K562 (cell line): ENCODE measurements at regions not wholly inside any gene's neighbourhood (a gene's known extent, or its start where the extent isn't known, plus 50 kb on each side); places are given as distances from the start of the nearest gene placed in this dataset.

Experiments used
- ATAC-seq: fragments of 200-7000 bp; cut with Tn5 transposase; 3 replicates; pipeline ENCODE4 v1.9.1; 2020; ENCODE audit warnings: moderate library complexity
- BruUV-seq: library from RNA; stranded (reverse); fragments of 400-500 nt; replicated peaks from 2 replicates; lab custom pipeline; 2021; lab: Mats Ljungman, UMichigan
- CTCF ChIA-PET: fragments of 300-600 bp; formaldehyde crosslinking; extraction: SDS; loops from one replicate; lab custom pipeline; 2021; ENCODE audit warnings: low intra/inter-chr PET ratio; lab: Yijun Ruan, JAX
- POLR2A ChIA-PET: fragments of 300-600, 350-650 bp; sonication (Branson Sonifier 250); formaldehyde crosslinking; extraction: SDS; loops from one replicate; lab custom pipeline; 2021; ENCODE audit warnings: antibody characterized with exemption, inconsistent platforms; lab: Yijun Ruan, JAX
- DNase-seq, 4 experiments: peaks; one replicate each; pipeline versions ENCODE4 v3.0.0 to v3.0.0-alpha.2; 2011 to 2018; ENCODE audit warnings: low spot score in 3 of 4, mixed read lengths in 3 of 4; ENCODE audit errors: extremely low read depth in 1 of 4
- FAIRE-seq: peaks from 2 replicates; lab custom pipeline; 2011; peaks lifted over from hg19 to GRCh38; lab: Jason Lieb, UNC
- H2AFZ ChIP-seq: 2 replicates; pipeline ENCODE4 v1.6.0; 2011; ENCODE audit warnings: low read depth, low read length, control low read depth, inconsistent platforms
- H3K27ac ChIP-seq: fragments of 200-600 bp; 3 replicates; pipeline ENCODE4 v1.8.0; 2011; ENCODE audit warnings: low read depth, mild to moderate bottlenecking, control low read depth, inconsistent platforms, low read length, moderate library complexity, mixed read lengths; ENCODE audit errors: extremely low read depth
- H3K27me3 ChIP-seq, 2 experiments: fragments of 300-600 bp in 1 of 2; 2 replicates in 1 of 2; 3 replicates in 1 of 2; pipeline versions ENCODE4 v1.6.0 to v1.8.0; 2011; ENCODE audit warnings: inconsistent platforms in 2 of 2, low read length in 2 of 2, mild to moderate bottlenecking in 1 of 2, mixed read lengths in 1 of 2, moderate library complexity in 1 of 2; ENCODE audit not compliant: control insufficient read depth in 2 of 2, insufficient read depth in 2 of 2
- H3K36me3 ChIP-seq: fragments of 300-600 bp; 3 replicates; pipeline ENCODE4 v1.8.0; 2011; ENCODE audit warnings: mild to moderate bottlenecking, low read length, inconsistent platforms; ENCODE audit not compliant: control insufficient read depth, insufficient read depth
- H3K4me1 ChIP-seq, 2 experiments: fragments of 200-600 bp in 1 of 2; replicated peaks in 1 of 2; 2 replicates in 1 of 2; 3 replicates in 1 of 2; pipeline versions ENCODE4 v1.5.1 to v1.8.0; 2011; ENCODE audit warnings: inconsistent platforms in 2 of 2, low read length in 2 of 2, mild to moderate bottlenecking in 1 of 2, mixed read lengths in 1 of 2, moderate library complexity in 1 of 2; ENCODE audit not compliant: control insufficient read depth in 2 of 2, insufficient read depth in 2 of 2
- H3K4me2 ChIP-seq: 2 replicates; pipeline ENCODE4 v1.6.1; 2011; ENCODE audit warnings: low read length, control low read depth, inconsistent platforms, mixed read lengths; ENCODE audit not compliant: insufficient read depth
- H3K4me3 ChIP-seq: fragments of 200-600 bp; sonication (generic), shearing (Covaris generic); 2 replicates; pipeline ENCODE4 v1.5.1; 2016; ENCODE audit warnings: control low read depth, inconsistent platforms
- H3K79me2 ChIP-seq: fragments of 200-600 bp; 3 replicates; pipeline ENCODE4 v1.8.0; 2011; ENCODE audit warnings: low read length, inconsistent platforms; ENCODE audit not compliant: control insufficient read depth, insufficient read depth
- H3K9ac ChIP-seq, 2 experiments: 2 replicates each; pipeline versions ENCODE4 v1.6.0 to v1.6.1; 2011; ENCODE audit warnings: low read depth in 2 of 2, low read length in 2 of 2, control low read depth in 1 of 2, inconsistent platforms in 1 of 2, mild to moderate bottlenecking in 1 of 2, mixed read lengths in 1 of 2; ENCODE audit not compliant: insufficient read depth in 1 of 2
- H3K9me1 ChIP-seq: one replicate; pipeline ENCODE4 v1.6.0; 2011; ENCODE audit warnings: inconsistent platforms, mild to moderate bottlenecking, low read length, moderate library complexity; ENCODE audit not compliant: control insufficient read depth, insufficient read depth
- H3K9me3 ChIP-seq: replicated peaks from 2 replicates; pipeline ENCODE4 v1.5.1; 2011; ENCODE audit warnings: low read depth, low read length, inconsistent platforms; ENCODE audit not compliant: control insufficient read depth, insufficient read depth
- H4K20me1 ChIP-seq: replicated peaks from 2 replicates; pipeline ENCODE4 v1.6.1; 2011; ENCODE audit warnings: low read length, inconsistent platforms, mixed read lengths; ENCODE audit not compliant: control insufficient read depth, insufficient read depth
- CEBPB ChIP-seq: fragments of 450-650 bp; IDR thresholded peaks from 2 replicates; pipeline ENCODE4 v1.6.1; 2016; ENCODE audit warnings: missing genetic modification characterization, missing compliant biosample characterization
- DMBX1 ChIP-seq: fragments of 250-450 bp; sonication (Bioruptor Pico); IDR thresholded peaks from 2 replicates; pipeline ENCODE4 v1.8.0; 2022; ENCODE audit warnings: inconsistent platforms, mild to moderate bottlenecking, moderate library complexity, borderline replicate concordance
- NRF1 ChIP-seq, 2 experiments: fragments of 450-650 bp; IDR thresholded peaks in 1 of 2; conservative IDR thresholded peaks in 1 of 2; 2 replicates each; pipeline ENCODE4 v1.6.1; 2014; ENCODE audit warnings: mild to moderate bottlenecking in 2 of 2
- RHOXF2B ChIP-seq: fragments of 250-450 bp; sonication (Bioruptor Pico); conservative IDR thresholded peaks from 2 replicates; pipeline ENCODE4 v1.5.1; 2021
- ZNF592 ChIP-seq: fragments of 450-650 bp; IDR thresholded peaks from 2 replicates; pipeline ENCODE4 v1.6.1; 2017; ENCODE audit warnings: antibody characterized with exemption, mild to moderate bottlenecking
- ZNF77 ChIP-seq: fragments of 250-450 bp; sonication (Bioruptor Pico); IDR thresholded peaks from 2 replicates; pipeline ENCODE4 v1.5.0; 2020
- WGBS: fragments of 100-300 bp; shearing (Covaris generic); methylation state at CpG from one replicate; pipeline ENCODE4 v1.1.6; 2016; ENCODE audit warnings: low coverage, mixed read lengths; ENCODE audit not compliant: insufficient coverage; ENCODE audit errors: missing lambda C conversion rate; 5-methylcytosine and 5-hydroxymethylcytosine counted together
- in situ Hi-C: fragments of 300-500 bp; cut with MboI; formaldehyde crosslinking; loops from 4 replicates; pipeline ENCODE4 v1.15.0; 2018; ENCODE audit warnings: inconsistent platforms, mixed read lengths
- intact Hi-C: fragments of 100-400 bp; cut with micrococcal nuclease; formaldehyde crosslinking; loops from 2 replicates; pipeline ENCODE4 v1.14.2; 2022
- TF ChIP-seq, protein P1 (sequence below), 2 experiments: fragments of 450-650 bp in 1 of 2; sonication (generic) in 1 of 2; formaldehyde crosslinking in 1 of 2; IDR thresholded peaks in 1 of 2; conservative IDR thresholded peaks in 1 of 2; 2 replicates each; pipeline versions ENCODE4 v1.6.1 to v1.8.1; 2016 to 2023; ENCODE audit warnings: mild to moderate bottlenecking in 2 of 2, moderate library complexity in 2 of 2, inconsistent platforms in 1 of 2, missing genetic modification reagents in 1 of 2
- TF ChIP-seq, protein P2 (sequence below): fragments of 250-450 bp; sonication (Bioruptor Pico); IDR thresholded peaks from 2 replicates; pipeline ENCODE4 v1.8.0; 2021; ENCODE audit warnings: mild to moderate bottlenecking, moderate library complexity

DNA sequence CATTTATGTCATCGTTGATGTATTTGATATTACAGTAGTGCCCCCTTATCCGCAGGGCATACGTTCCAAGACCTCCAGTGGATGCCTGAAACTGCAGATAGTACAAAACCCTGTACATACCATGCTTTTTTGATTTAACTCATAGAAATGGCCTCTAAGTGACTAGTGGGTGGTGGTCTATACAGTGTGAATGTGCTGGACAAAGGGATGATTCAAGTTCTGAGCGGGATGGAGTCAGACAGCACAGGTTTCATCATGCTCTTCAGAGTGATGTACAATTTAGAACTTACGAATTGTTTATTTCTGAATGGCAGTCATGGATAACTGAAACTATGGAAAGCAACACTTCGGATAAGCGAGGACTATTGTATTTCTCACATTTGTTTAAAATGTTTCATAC is 473.1 kb upstream of the FANCL start:
- Histone ChIP-seq H2AFZ (peak overlapping the region; percentile 60), H3K9me1 (no peaks in the 10 kb centered on the region), H3K4me2 (no peak overlapping the region), H3K27me3 (no peaks in the 10 kb centered on the region), H3K79me2 (no peaks in the 10 kb centered on the region), H3K9me3 (no peaks in the 10 kb centered on the region), H3K4me1 (peaks cover 3 to 32% of the 10 kb centered on the region in 2 experiments; a peak in 4 of 5 replicates), H3K4me3 (no peak overlapping the region), H3K9ac (no peak overlapping the region), H4K20me1 (no peaks in the 10 kb centered on the region), H3K36me3 (no peaks in the 10 kb centered on the region), H3K27ac (no peak overlapping the region)
- ChIA-PET POLR2A (no interaction called here), CTCF (no interaction called here)
- FAIRE-seq = no peak
- peak; percentile 4; the same call in 1 of the 3 replicates for ATAC-seq
- in situ Hi-C loops = no loop called here
- no peak for TF ChIP-seq NRF1 (conservative IDR thresholded peaks at IDR 0.05 in 1 of 2, IDR thresholded peaks at IDR 0.05 in 1 of 2)
- TF ChIP-seq, protein P1, sequence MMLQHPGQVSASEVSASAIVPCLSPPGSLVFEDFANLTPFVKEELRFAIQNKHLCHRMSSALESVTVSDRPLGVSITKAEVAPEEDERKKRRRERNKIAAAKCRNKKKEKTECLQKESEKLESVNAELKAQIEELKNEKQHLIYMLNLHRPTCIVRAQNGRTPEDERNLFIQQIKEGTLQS (IDR thresholded peaks at IDR 0.05) = peak; percentile 39; the same call in 1 of the 2 replicates
- TF ChIP-seq, protein P1 (CRISPR knock-in tag; conservative IDR thresholded peaks at IDR 0.05) = no peak
- BruUV-seq = no TSS peak
- 70% methylated on average over 7 of the region's 7 CpGs for WGBS
- no peak for DNase-seq
- intact Hi-C loops = no loop called here

DNA sequence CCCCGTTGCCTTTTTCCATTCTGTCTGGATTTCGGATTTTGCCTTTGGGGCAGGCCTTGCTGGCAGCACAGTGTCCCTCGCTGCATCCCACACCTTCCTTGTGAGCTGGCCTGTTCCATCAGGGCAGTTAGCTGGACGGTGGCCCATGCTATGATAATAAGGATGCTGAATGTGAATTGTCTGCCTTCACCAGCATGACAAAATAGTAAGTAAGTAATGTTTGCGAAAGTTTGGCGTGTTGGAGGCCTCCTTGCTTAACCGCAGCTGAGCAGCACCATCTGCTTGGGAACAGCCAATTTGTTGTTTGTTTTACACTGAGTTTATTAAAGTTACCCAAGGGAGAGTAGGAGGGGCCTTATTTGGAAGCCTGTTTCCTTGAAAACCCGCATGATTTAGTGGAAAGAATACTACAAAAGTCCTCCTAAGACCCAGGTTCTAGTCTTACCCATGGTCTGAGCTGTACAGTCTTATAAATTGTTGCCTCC is 469.7 kb upstream of the FANCL start:
- ChIA-PET POLR2A (interaction anchor here (1.1 kb wide), 2 partner anchors 12 to 21 kb away, joined by 3 to 4 read pairs; no protein-coding TSS in a partner anchor), CTCF (no interaction called here)
- Histone ChIP-seq H2AFZ (peak overlapping the region; percentile 90), H3K4me1 (peaks cover 3 to 36% of the 10 kb centered on the region in 2 experiments; a peak in 4 of 5 replicates), H3K9ac (peak overlapping the region; percentile 32 to 74; a peak in 2 of 4 replicates), H3K36me3 (no peaks in the 10 kb centered on the region), H3K27ac (peak overlapping the region; percentile 69), H4K20me1 (no peaks in the 10 kb centered on the region), H3K9me1 (no peaks in the 10 kb centered on the region), H3K79me2 (no peaks in the 10 kb centered on the region), H3K4me2 (peak overlapping the region; percentile 43), H3K9me3 (no peaks in the 10 kb centered on the region), H3K4me3 (no peak overlapping the region), H3K27me3 (no peaks in the 10 kb centered on the region)
- no TSS peak for BruUV-seq
- FAIRE-seq = peak; percentile 69
- 16% methylated on average over 8 of the region's 8 CpGs for WGBS
- DNase-seq = peak in 2 of 4 experiments; percentile 48 to 70
- intact Hi-C loops (loop anchor here (1.0 kb wide), 2 partner anchors 20 to 140 kb away; no protein-coding TSS in a partner anchor), in situ Hi-C loops (no loop called here)
- peak; percentile 64 for ATAC-seq
- no peak for TF ChIP-seq ZNF77
- TF ChIP-seq, protein P2, sequence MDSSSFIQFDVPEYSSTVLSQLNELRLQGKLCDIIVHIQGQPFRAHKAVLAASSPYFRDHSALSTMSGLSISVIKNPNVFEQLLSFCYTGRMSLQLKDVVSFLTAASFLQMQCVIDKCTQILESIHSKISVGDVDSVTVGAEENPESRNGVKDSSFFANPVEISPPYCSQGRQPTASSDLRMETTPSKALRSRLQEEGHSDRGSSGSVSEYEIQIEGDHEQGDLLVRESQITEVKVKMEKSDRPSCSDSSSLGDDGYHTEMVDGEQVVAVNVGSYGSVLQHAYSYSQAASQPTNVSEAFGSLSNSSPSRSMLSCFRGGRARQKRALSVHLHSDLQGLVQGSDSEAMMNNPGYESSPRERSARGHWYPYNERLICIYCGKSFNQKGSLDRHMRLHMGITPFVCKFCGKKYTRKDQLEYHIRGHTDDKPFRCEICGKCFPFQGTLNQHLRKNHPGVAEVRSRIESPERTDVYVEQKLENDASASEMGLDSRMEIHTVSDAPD (CRISPR knock-in tag) = no peak
- TF ChIP-seq DMBX1 (CRISPR knock-in tag) = peak; percentile 43; the same call in 1 of the 2 replicates
- TF ChIP-seq RHOXF2B = no peak
- peak; percentile 70 for TF ChIP-seq CEBPB (tag)
- peak; percentile 63 for TF ChIP-seq ZNF592
